ENCODE measurements at regions not wholly inside any gene's neighbourhood (a gene's known extent, or its start where the extent isn't known, plus 50 kb on each side); places are given as distances from the start of the nearest gene placed in this dataset.

- DNase-seq (ENCODE audit: low read depth) = peak; percentile 82
Measured at GRCh38 chr12:79534029-79534867, 156.5 kb downstream of the PAWR start.

DNA sequence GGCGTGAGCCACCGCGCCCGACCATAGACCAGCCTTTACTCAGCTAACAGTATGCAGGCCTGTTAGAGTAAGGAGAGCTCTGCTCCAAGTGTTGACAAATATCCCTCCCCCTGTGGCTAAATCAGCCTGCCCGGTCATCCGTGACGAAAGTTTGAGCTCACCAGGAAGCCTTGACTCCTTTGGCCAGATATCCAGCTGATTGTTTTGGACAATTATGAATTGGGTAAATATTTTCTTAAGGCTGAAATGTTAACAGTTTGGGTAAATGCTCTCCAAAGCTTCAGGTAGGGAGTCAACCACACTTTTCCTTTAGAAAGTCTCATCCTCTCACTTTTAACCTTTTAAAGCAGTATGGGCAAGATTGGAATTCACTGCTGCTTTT lies 157.9 kb downstream of the PAWR start:
- DNase-seq (ENCODE audit: low read depth) = peak; percentile 79

DNA sequence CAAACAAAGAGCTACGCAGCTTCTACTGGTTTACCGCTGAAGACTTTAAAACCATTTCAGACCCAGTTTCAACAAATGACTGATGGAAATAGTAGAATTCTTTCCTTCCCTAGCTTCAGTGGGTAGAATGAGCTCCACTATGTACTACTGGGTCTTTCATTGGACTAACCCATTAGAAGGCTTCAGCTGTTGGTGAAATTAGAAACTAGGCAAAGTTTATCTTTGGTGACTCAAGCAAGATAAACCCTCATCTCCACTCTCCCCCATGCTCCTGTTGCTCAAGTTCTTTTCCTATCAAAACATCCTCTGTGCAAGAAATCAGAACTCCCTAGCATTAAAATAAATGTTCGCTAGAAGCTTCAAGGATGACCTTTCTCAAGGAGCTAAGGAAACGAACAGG lies 159.2 kb downstream of the PAWR start:
- DNase-seq (ENCODE audit: low read depth) = peak; percentile 97

GRCh38 chr12:79527473-79527872 lies 163.3 kb downstream of the PAWR start:
- DNase-seq (ENCODE audit: low read depth) = no peak

GRCh38 chr12:79525357-79525756 lies 165.4 kb downstream of the PAWR start:
- DNase-seq (ENCODE audit: low read depth) = no peak

- peak; percentile 29 for DNase-seq (ENCODE audit: low read depth)
Measured at GRCh38 chr12:79524507-79525148, 166.1 kb downstream of the PAWR start.

DNA sequence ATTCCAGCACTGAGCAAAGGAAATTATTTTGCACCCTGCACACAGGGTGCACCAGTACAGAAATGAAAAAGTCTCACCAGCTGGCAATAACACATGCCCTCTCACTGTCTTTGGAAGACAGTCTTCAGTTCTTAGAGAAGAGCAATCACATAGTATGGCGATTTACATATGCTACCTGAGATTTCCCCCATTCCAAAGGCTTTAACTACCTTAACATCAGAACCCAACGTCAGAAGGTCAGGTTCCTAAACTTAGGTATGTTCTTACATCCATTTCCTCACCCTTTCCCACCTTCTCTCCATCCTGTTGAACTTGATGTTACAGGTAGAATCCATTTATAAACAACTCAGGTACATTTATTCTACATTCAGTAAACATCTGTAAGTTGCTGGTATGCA lies 167.8 kb downstream of the PAWR start:
- DNase-seq (ENCODE audit: low read depth) = no peak

DNA sequence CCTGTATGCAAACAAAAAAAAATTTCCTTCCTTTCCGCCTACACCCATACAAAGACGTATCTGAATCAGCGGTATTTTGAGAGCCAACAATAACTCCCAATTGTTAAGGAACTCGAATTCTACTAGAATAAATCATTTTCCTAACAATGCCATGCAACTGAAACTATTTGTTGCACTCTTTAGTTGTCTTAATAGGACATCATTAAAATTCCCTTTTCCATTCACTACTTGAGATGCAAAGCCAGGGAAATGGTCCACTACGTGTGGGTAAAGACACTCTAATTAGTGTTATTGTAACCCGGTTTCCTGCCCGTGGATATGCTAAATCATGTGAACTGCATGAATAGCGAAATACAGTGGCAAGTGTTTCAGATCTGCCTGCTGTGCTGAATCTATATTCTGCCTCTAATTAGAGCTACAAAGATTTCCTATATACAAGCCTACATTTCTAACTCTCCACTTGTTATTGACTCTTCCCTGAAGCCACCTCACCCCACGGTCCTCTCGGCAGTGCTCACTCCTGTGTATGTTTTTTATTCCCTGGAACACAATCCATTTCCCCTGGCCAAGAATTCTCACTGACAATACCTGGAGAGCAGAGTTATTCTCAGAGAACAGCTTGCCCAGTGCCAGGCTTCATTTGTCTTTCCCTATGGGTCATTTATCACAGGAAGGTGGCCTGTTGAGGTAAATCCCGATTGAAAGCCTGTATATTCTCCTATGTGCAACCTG lies 168.3 kb downstream of the PAWR start:
- DNase-seq (ENCODE audit: low read depth) = no peak

DNA sequence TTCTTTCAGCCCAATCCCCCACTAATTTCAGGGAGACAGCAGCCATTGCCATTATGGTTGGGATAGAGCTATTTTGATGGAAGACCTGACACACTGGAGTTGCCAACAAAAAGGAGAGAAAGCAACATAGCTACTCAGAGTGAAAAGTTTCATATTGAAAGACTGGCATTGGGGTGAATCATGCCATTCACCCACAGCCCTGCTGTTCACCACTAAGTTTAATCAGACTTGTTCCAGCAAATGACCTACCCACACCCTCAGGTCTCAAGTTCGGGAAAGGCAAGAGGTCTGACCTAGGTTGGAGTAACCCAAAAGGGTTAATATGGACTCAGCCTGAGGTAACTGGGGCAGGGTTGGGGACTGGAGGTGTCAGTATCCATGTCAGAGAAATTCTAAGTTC lies 169.2 kb downstream of the PAWR start:
- DNase-seq (ENCODE audit: low read depth) = no peak

DNA sequence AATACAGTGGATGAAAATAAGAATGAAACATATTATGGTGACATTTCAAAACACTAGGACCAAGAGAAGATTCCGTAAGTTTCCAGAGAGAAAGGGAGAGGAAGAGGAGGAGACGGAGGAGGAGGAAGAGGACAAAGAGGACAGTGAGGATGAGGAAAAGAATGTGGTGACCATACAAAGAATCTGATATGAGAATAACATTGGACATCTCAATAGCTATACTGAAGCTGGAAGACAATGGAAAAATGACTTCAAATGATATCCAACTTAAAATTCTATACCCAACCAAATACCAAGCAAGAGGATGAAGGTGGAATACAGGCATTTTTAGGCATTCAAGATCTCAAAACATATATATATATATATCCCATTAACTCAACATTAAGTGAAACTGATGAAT lies 173.4 kb downstream of the PAWR start:
- DNase-seq (ENCODE audit: low read depth) = no peak

DNA sequence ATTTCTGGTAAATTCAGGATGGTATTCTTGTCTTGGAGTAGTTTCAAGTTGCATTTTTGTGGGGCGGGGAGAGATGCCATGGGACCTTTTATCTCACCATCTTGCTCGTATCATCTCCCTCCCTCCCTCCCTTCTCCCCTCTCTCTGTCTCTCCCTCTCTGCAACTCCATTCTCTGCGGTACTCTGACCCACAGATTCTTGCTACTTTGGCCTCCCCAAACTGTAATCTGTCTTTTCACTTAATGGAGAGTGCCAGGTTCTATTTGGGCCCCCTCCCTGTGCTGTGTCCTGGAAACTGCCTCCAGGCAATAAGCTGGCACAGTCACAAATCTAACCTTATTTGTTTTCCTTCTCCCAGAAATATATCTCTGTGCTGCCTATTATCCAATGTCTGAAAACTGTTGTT lies 175.2 kb downstream of the PAWR start:
- DNase-seq (ENCODE audit: low read depth) = peak; percentile 47

GRCh38 chr12:79514730-79515529 lies 175.8 kb downstream of the PAWR start:
- DNase-seq (ENCODE audit: low read depth) = peak; percentile 28

DNA sequence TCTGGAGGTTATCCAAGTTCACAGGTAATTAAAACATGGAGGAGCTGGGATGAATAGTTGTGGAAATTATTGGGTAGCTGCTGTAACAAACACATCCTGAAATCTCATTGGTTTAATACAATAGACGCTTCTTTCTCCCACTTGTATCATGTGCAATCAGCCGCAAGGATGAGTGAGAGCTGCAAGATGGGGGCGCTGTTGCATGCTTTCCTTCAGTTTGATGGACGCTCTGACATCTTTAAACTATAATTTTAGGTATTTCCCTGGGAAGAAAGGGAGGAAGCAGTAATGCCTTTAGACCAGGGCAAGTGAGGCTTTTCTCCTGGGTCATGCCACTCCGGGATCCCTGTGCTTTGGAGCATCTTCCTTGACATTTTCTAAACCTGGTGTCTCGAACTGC lies 178.7 kb downstream of the PAWR start:
- no peak for DNase-seq (ENCODE audit: low read depth)

GRCh38 chr12:79508622-79509021 lies 182.1 kb downstream of the PAWR start:
- no peak for DNase-seq (ENCODE audit: low read depth)

All from amniotic epithelial cell (primary cell).